H1 (cell line): ENCODE measurements at regions not wholly inside any gene's neighbourhood (a gene's known extent, or its start where the extent isn't known, plus 50 kb on each side); places are given as distances from the start of the nearest gene placed in this dataset.

ENCODE experiments used
- CTCF ChIA-PET: fragments of 300-600 bp; sonication (Branson Sonifier 250); formaldehyde crosslinking; loops from one replicate; lab custom pipeline; 2021; ENCODE audit not compliant: partially characterized antibody; lab: Charles Lee
- POLR2A ChIA-PET: fragments of 300-600 bp; sonication (Branson Sonifier 250); formaldehyde crosslinking; loops from one replicate; lab custom pipeline; 2021; ENCODE audit warnings: inconsistent platforms; ENCODE audit not compliant: partially characterized antibody; lab: Charles Lee
- DNase-seq, 2 experiments: peaks; one replicate each; pipeline versions ENCODE4 v3.0.0 to v3.0.0-alpha.2; 2010 to 2022; ENCODE audit warnings: low spot score in 2 of 2, low read depth in 1 of 2, mixed read lengths in 1 of 2
- FAIRE-seq: peaks from 2 replicates; lab custom pipeline; 2011; peaks lifted over from hg19 to GRCh38; lab: Jason Lieb, UNC
- H2AFZ ChIP-seq: 2 replicates; pipeline ENCODE4 v1.8.1; 2012; ENCODE audit warnings: low read length, inconsistent platforms
- H2AK5ac ChIP-seq: 2 replicates; pipeline ENCODE4 v1.6.1; 2013; ENCODE audit warnings: low read depth, low read length
- H2BK120ac ChIP-seq: replicated peaks from 2 replicates; pipeline ENCODE3; 2013; ENCODE audit warnings: low read depth, low read length, inconsistent platforms
- H2BK12ac ChIP-seq: 2 replicates; pipeline ENCODE4 v1.6.1; 2013; ENCODE audit warnings: low read depth, low read length
- H2BK15ac ChIP-seq: 2 replicates; pipeline ENCODE4 v1.6.1; 2013; ENCODE audit warnings: low read length
- H2BK20ac ChIP-seq: 2 replicates; pipeline ENCODE4 v1.6.1; 2013; ENCODE audit warnings: low read length
- H2BK5ac ChIP-seq: 2 replicates; pipeline ENCODE4 v1.6.1; 2013; ENCODE audit warnings: low read depth, low read length
- H3K14ac ChIP-seq: 2 replicates; pipeline ENCODE4 v1.6.1; 2013; ENCODE audit warnings: inconsistent platforms; ENCODE audit not compliant: insufficient read length
- H3K18ac ChIP-seq: 2 replicates; pipeline ENCODE4 v1.6.1; 2013; ENCODE audit warnings: low read length; ENCODE audit errors: extremely low read depth
- H3K23ac ChIP-seq: 2 replicates; pipeline ENCODE4 v1.6.1; 2013; ENCODE audit warnings: inconsistent platforms; ENCODE audit not compliant: insufficient read length
- H3K23me2 ChIP-seq: 2 replicates; pipeline ENCODE4 v1.6.1; 2013; ENCODE audit warnings: low read depth, low read length
- H3K27ac ChIP-seq: 2 replicates; pipeline ENCODE4 v1.6.1; 2011; ENCODE audit warnings: low read depth, low read length, inconsistent platforms
- H3K27me3 ChIP-seq, 4 experiments: replicated peaks in 1 of 4; 1 replicate in 1 of 4; 2 replicates in 3 of 4; pipeline versions ENCODE4 v1.6.1 to v1.8.1; 2011 to 2013; ENCODE audit warnings: low read length in 3 of 4, mild to moderate bottlenecking in 3 of 4, inconsistent platforms in 2 of 4, mixed read lengths in 2 of 4, moderate library complexity in 1 of 4; ENCODE audit not compliant: control insufficient read depth in 3 of 4, insufficient read depth in 3 of 4; ENCODE audit errors: extremely low read depth in 1 of 4
- H3K36me3 ChIP-seq, 4 experiments: 2 replicates each; pipeline versions ENCODE4 v1.6.1 to v1.8.1; 2011 to 2013; ENCODE audit warnings: mild to moderate bottlenecking in 4 of 4, low read length in 3 of 4, moderate library complexity in 2 of 4, control low read depth in 1 of 4, inconsistent platforms in 1 of 4; ENCODE audit not compliant: insufficient read depth in 4 of 4, control insufficient read depth in 2 of 4
- H3K4ac ChIP-seq: replicated peaks from 2 replicates; pipeline ENCODE3; 2013; ENCODE audit warnings: low read length, low read depth, mixed read lengths, inconsistent platforms; ENCODE audit not compliant: insufficient read length
- H3K4me1 ChIP-seq, 4 experiments: replicated peaks in 1 of 4; 1 replicate in 1 of 4; 2 replicates in 3 of 4; pipeline versions ENCODE4 v1.6.1 to v1.8.1; 2011 to 2013; ENCODE audit warnings: low read length in 3 of 4, inconsistent platforms in 2 of 4, mixed read lengths in 1 of 4; ENCODE audit not compliant: insufficient read depth in 4 of 4, control insufficient read depth in 3 of 4
- H3K4me2 ChIP-seq, 2 experiments: 2 replicates each; pipeline versions ENCODE4 v1.6.1 to v1.8.1; 2011 to 2013; ENCODE audit warnings: low read depth in 2 of 2, low read length in 2 of 2, control low read depth in 1 of 2, inconsistent platforms in 1 of 2, mild to moderate bottlenecking in 1 of 2; ENCODE audit not compliant: insufficient read depth in 1 of 2
- H3K4me3 ChIP-seq, 4 experiments: fragments of 200-600, 300-600 bp in 1 of 4; sonication (generic), shearing (Covaris generic), sonication (Bioruptor Twin) in 1 of 4; 2 replicates each; pipeline versions ENCODE4 v1.5.1 to v1.8.1; 2011 to 2016; ENCODE audit warnings: low read length in 4 of 4, low read depth in 3 of 4, control low read depth in 2 of 4, inconsistent platforms in 2 of 4, mild to moderate bottlenecking in 2 of 4, mixed read lengths in 1 of 4, moderate library complexity in 1 of 4; ENCODE audit not compliant: insufficient read depth in 2 of 4; ENCODE audit errors: extremely low read depth in 1 of 4
- H3K56ac ChIP-seq: replicated peaks from 2 replicates; pipeline ENCODE3; 2013; ENCODE audit warnings: low read depth, mild to moderate bottlenecking, mixed read lengths, low read length, inconsistent platforms; ENCODE audit not compliant: insufficient read length
- H3K79me1 ChIP-seq: 2 replicates; pipeline ENCODE4 v1.6.1; 2013; ENCODE audit warnings: low read depth, low read length, control low read depth
- H3K79me2 ChIP-seq, 2 experiments: 2 replicates each; pipeline versions ENCODE4 v1.6.1 to v1.8.1; 2012 to 2013; ENCODE audit warnings: low read length in 2 of 2, mild to moderate bottlenecking in 2 of 2, inconsistent platforms in 1 of 2; ENCODE audit not compliant: insufficient read depth in 2 of 2, control insufficient read depth in 1 of 2
- H3K9ac ChIP-seq, 4 experiments: replicated peaks in 1 of 4; 1 replicate in 1 of 4; 2 replicates in 3 of 4; pipeline versions ENCODE4 v1.6.1 to v1.8.1; 2011 to 2013; ENCODE audit warnings: low read depth in 3 of 4, low read length in 3 of 4, control low read depth in 2 of 4, mild to moderate bottlenecking in 2 of 4, moderate library complexity in 2 of 4, inconsistent platforms in 1 of 4; ENCODE audit errors: extremely low read depth in 1 of 4
- H3K9me3 ChIP-seq, 2 experiments: 2 replicates each; pipeline versions ENCODE4 v1.6.1 to v1.8.1; 2012 to 2013; ENCODE audit warnings: mild to moderate bottlenecking in 2 of 2, moderate library complexity in 2 of 2, control low read depth in 1 of 2, inconsistent platforms in 1 of 2, low read depth in 1 of 2, low read length in 1 of 2, mixed read lengths in 1 of 2; ENCODE audit not compliant: insufficient read depth in 2 of 2
- H4K20me1 ChIP-seq, 2 experiments: replicated peaks in 1 of 2; 2 replicates each; pipeline versions ENCODE3 to v1.8.1; 2011 to 2013; ENCODE audit warnings: inconsistent platforms in 2 of 2, low read length in 2 of 2, mild to moderate bottlenecking in 1 of 2; ENCODE audit not compliant: insufficient read depth in 2 of 2, control insufficient read depth in 1 of 2
- H4K5ac ChIP-seq: 2 replicates; pipeline ENCODE4 v1.6.1; 2013; ENCODE audit warnings: low read length, low read depth, mixed read lengths, inconsistent platforms; ENCODE audit not compliant: insufficient read length
- H4K8ac ChIP-seq: 2 replicates; pipeline ENCODE4 v1.8.0; 2013; ENCODE audit warnings: mild to moderate bottlenecking, moderate library complexity, low read length, inconsistent platforms; ENCODE audit not compliant: insufficient read depth; ENCODE audit errors: extremely low read depth
- H4K91ac ChIP-seq: replicated peaks from 2 replicates; pipeline ENCODE3; 2013; ENCODE audit warnings: low read length, mixed read lengths, inconsistent platforms; ENCODE audit not compliant: insufficient read length
- CBX8 ChIP-seq: fragments of 300-800, 300-1000 bp; sonication (generic); IDR thresholded peaks from 2 replicates; pipeline ENCODE4 v1.7.1; 2016; ENCODE audit warnings: low read depth, low read length, borderline replicate concordance
- CHD2 ChIP-seq: IDR thresholded peaks from 2 replicates; pipeline ENCODE4 v1.6.1; 2012; ENCODE audit warnings: low read length, improper control_type of control experiment
- EGR1 ChIP-seq: IDR thresholded peaks from 2 replicates; pipeline ENCODE4 v1.6.1; 2011; ENCODE audit warnings: low read depth, low read length, borderline replicate concordance
- EZH2 ChIP-seq: fragments of 200-600 bp; sonication (generic); IDR thresholded peaks from 2 replicates; pipeline ENCODE4 v1.7.1; 2012; ENCODE audit warnings: low read depth, mild to moderate bottlenecking, moderate library complexity, low read length, inconsistent platforms; ENCODE audit not compliant: severe bottlenecking
- GABPA ChIP-seq: IDR thresholded peaks from 2 replicates; pipeline ENCODE4 v1.6.1; 2011; ENCODE audit warnings: mild to moderate bottlenecking, low read length, moderate library complexity, borderline replicate concordance; ENCODE audit not compliant: insufficient read depth
- JUN ChIP-seq: IDR thresholded peaks from 2 replicates; pipeline ENCODE4 v1.6.1; 2011; ENCODE audit warnings: low read depth, mild to moderate bottlenecking, improper control_type of control experiment, low read length
- KDM4A ChIP-seq: IDR thresholded peaks from one replicate; pipeline ENCODE4 v1.7.1; 2012; ENCODE audit warnings: low read depth, mild to moderate bottlenecking, moderate library complexity, low read length, inconsistent platforms; ENCODE audit not compliant: severe bottlenecking
- NANOG ChIP-seq: IDR thresholded peaks from 2 replicates; pipeline ENCODE4 v1.6.1; 2011; ENCODE audit warnings: low read length, low read depth, mild to moderate bottlenecking, inconsistent platforms; ENCODE audit not compliant: insufficient read depth, poor library complexity, severe bottlenecking
- TCF12 ChIP-seq: IDR thresholded peaks from 2 replicates; pipeline ENCODE4 v1.6.1; 2011; ENCODE audit warnings: low read depth, mild to moderate bottlenecking, low read length
- YY1 ChIP-seq: IDR thresholded peaks from 2 replicates; pipeline ENCODE4 v1.6.1; 2011; ENCODE audit warnings: low read depth, mild to moderate bottlenecking, low read length
- WGBS, 2 experiments: shearing (Covaris generic) in 1 of 2; methylation state at CpG; one replicate each; pipeline versions ENCODE4 v1.1.6 to v1.1.7; 2013 to 2015; ENCODE audit warnings: low lambda C conversion rate in 2 of 2, mixed read lengths in 2 of 2, inconsistent platforms in 1 of 2, low coverage in 1 of 2, missing lambda C conversion rate in 1 of 2; ENCODE audit not compliant: insufficient replicate concordance in 2 of 2, insufficient coverage in 1 of 2, insufficient read length in 1 of 2; ENCODE audit errors: extremely low coverage in 1 of 2, missing lambda C conversion rate in 1 of 2; 5-methylcytosine and 5-hydroxymethylcytosine counted together
- TF ChIP-seq, protein P1 (sequence below), 3 experiments: IDR thresholded peaks; 1 replicate in 2 of 3; 2 replicates in 1 of 3; pipeline versions ENCODE4 v1.5.1 to v1.6.1; 2011; ENCODE audit warnings: low read length in 3 of 3, mild to moderate bottlenecking in 3 of 3, inconsistent platforms in 2 of 3, low read depth in 1 of 3, moderate library complexity in 1 of 3; ENCODE audit not compliant: insufficient read depth in 1 of 3; ENCODE audit errors: control extremely low read depth in 1 of 3

DNA sequence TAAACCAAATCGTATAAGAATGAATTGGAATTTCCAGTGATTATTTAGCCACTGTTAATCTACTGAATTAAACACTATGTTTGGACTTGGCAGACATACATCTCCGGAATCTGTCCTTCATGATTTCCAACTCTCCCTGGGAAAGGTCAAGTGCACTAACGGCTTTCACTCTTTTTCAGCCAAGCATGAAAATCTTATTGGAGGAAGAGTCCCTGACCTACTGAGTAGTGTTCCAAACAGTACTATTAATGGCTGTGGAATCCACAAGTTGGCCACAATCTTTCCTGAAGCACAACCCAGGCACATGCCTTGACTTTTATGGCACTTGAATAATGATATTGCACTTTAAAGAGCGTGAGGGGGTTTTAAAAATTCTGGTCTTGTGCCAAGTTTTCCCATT is 318.9 kb upstream of the RND3 start:
- no peak overlapping the region for H2BK15ac ChIP-seq
- H3K9me3 ChIP-seq: no peaks in the 10 kb centered on the region
- no peak overlapping the region for H3K27ac ChIP-seq
- H3K79me2 ChIP-seq: no peaks in the 10 kb centered on the region
- no peak overlapping the region for H3K23ac ChIP-seq
- WGBS, 2 experiments: 67% methylated on average over 4 of the region's 4 CpGs; no CpG with 5 or more reads in 1 of the 2 experiments
- no peak overlapping the region for H3K14ac ChIP-seq
- no peak overlapping the region for H3K4me3 ChIP-seq
- no peaks in the 10 kb centered on the region for H3K79me1 ChIP-seq
- no peaks in the 10 kb centered on the region for H3K36me3 ChIP-seq
- H3K27me3 ChIP-seq: no peaks in the 10 kb centered on the region
- POLR2A ChIA-PET: no interaction called here
- H2BK20ac ChIP-seq: no peak overlapping the region
- no peak overlapping the region for H2AK5ac ChIP-seq
- H3K4me1 ChIP-seq: peaks cover 0 to 7% (median 4%) of the 10 kb centered on the region in 4 experiments; a peak in 2 of 7 replicates
- no peak overlapping the region for H3K4ac ChIP-seq
- H4K5ac ChIP-seq: no peak overlapping the region
- CTCF ChIA-PET: no interaction called here
- no peaks in the 10 kb centered on the region for H3K23me2 ChIP-seq
- no peak overlapping the region for H2BK120ac ChIP-seq
- no peak for TF ChIP-seq KDM4A
- no peak for TF ChIP-seq CBX8
- no peak for TF ChIP-seq CHD2
- no peak for TF ChIP-seq EZH2
- TF ChIP-seq GABPA: no peak
- TF ChIP-seq NANOG: no peak
- TF ChIP-seq EGR1: no peak
- no peak for TF ChIP-seq TCF12
- TF ChIP-seq, protein P1, sequence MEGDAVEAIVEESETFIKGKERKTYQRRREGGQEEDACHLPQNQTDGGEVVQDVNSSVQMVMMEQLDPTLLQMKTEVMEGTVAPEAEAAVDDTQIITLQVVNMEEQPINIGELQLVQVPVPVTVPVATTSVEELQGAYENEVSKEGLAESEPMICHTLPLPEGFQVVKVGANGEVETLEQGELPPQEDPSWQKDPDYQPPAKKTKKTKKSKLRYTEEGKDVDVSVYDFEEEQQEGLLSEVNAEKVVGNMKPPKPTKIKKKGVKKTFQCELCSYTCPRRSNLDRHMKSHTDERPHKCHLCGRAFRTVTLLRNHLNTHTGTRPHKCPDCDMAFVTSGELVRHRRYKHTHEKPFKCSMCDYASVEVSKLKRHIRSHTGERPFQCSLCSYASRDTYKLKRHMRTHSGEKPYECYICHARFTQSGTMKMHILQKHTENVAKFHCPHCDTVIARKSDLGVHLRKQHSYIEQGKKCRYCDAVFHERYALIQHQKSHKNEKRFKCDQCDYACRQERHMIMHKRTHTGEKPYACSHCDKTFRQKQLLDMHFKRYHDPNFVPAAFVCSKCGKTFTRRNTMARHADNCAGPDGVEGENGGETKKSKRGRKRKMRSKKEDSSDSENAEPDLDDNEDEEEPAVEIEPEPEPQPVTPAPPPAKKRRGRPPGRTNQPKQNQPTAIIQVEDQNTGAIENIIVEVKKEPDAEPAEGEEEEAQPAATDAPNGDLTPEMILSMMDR (IDR thresholded peaks at IDR 0.05; ENCODE audit: control extremely low read depth in 1 of 3, insufficient read depth in 1 of 3, low read depth in 1 of 3, low read length in 3 of 3): no peak
- no peak for TF ChIP-seq JUN
- TF ChIP-seq YY1: no peak
- no peak overlapping the region for H3K18ac ChIP-seq
- H3K56ac ChIP-seq: no peak overlapping the region
- H4K20me1 ChIP-seq: no peaks in the 10 kb centered on the region
- H4K8ac ChIP-seq: no peak overlapping the region
- no peak overlapping the region for H2BK12ac ChIP-seq
- H2AFZ ChIP-seq: no peak overlapping the region
- DNase-seq (no peak), FAIRE-seq (no peak)
- no peak overlapping the region for H4K91ac ChIP-seq
- no peak overlapping the region for H2BK5ac ChIP-seq
- no peak overlapping the region for H3K9ac ChIP-seq
- no peak overlapping the region for H3K4me2 ChIP-seq
